ENCODE measurements at regions not wholly inside any gene's neighbourhood (a gene's known extent, or its start where the extent isn't known, plus 50 kb on each side); places are given as distances from the start of the nearest gene placed in this dataset.

DNA sequence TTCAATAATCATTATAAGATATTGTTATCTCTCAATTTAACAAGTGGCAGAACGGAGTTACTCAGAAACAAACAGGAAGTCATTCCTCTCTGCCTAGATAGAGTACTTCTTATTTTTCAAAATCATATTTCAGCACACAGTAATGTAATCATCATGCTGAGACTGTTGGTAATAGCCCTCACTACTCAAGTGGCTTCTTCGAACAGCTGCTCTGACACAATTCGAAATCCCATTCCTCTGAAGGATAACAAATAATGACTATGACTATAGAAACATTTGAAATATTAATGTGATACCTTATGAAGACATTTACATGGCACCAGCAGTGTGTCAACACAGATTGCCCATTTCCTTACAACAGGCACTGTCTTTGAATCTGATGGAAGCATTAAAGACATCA lies 1249.8 kb downstream of the NSUN3 start:
- TF ChIP-seq, protein P1, sequence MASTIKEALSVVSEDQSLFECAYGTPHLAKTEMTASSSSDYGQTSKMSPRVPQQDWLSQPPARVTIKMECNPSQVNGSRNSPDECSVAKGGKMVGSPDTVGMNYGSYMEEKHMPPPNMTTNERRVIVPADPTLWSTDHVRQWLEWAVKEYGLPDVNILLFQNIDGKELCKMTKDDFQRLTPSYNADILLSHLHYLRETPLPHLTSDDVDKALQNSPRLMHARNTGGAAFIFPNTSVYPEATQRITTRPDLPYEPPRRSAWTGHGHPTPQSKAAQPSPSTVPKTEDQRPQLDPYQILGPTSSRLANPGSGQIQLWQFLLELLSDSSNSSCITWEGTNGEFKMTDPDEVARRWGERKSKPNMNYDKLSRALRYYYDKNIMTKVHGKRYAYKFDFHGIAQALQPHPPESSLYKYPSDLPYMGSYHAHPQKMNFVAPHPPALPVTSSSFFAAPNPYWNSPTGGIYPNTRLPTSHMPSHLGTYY (CRISPR knock-in tag; IDR thresholded peaks at IDR 0.05): no peak
- TF ChIP-seq CBFB (CRISPR knock-in tag; IDR thresholded peaks at IDR 0.05; ENCODE audit: low read depth): no peak
- TF ChIP-seq, protein P2, sequence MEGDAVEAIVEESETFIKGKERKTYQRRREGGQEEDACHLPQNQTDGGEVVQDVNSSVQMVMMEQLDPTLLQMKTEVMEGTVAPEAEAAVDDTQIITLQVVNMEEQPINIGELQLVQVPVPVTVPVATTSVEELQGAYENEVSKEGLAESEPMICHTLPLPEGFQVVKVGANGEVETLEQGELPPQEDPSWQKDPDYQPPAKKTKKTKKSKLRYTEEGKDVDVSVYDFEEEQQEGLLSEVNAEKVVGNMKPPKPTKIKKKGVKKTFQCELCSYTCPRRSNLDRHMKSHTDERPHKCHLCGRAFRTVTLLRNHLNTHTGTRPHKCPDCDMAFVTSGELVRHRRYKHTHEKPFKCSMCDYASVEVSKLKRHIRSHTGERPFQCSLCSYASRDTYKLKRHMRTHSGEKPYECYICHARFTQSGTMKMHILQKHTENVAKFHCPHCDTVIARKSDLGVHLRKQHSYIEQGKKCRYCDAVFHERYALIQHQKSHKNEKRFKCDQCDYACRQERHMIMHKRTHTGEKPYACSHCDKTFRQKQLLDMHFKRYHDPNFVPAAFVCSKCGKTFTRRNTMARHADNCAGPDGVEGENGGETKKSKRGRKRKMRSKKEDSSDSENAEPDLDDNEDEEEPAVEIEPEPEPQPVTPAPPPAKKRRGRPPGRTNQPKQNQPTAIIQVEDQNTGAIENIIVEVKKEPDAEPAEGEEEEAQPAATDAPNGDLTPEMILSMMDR (IDR thresholded peaks at IDR 0.05): no peak

Measured in WTC11 (cell line).